PC-9 (cell line): ENCODE measurements at regions not wholly inside any gene's neighbourhood (a gene's known extent, or its start where the extent isn't known, plus 50 kb on each side); places are given as distances from the start of the nearest gene placed in this dataset.

Source experiments
- BruUV-seq: library from RNA; stranded (reverse); fragments of 400-500 nt; replicated peaks from 2 replicates; lab custom pipeline; 2021; lab: Mats Ljungman, UMichigan
- CTCF ChIA-PET: fragments of 300-600 bp; sonication (Branson Sonifier 250); formaldehyde crosslinking; loops from one replicate; lab custom pipeline; 2022; ENCODE audit warnings: antibody characterized with exemption; lab: Charles Lee
- POLR2A ChIA-PET: fragments of 300-600 bp; sonication (Branson Sonifier 250); formaldehyde crosslinking; loops from one replicate; lab custom pipeline; 2022; ENCODE audit warnings: antibody characterized with exemption; ENCODE audit not compliant: unreplicated experiment; lab: Charles Lee
- DNase-seq, 2 experiments: peaks; one replicate each; pipeline versions ENCODE4 v3.0.0 to v3.0.0-alpha.2; 2015 to 2022; ENCODE audit warnings: mixed read lengths in 1 of 2
- H2AFZ ChIP-seq: fragments of 200-600 bp; sonication (generic); 2 replicates; pipeline ENCODE4 v1.8.1; 2017; ENCODE audit warnings: antibody characterized with exemption
- H3F3A ChIP-seq: fragments of 200-600 bp; sonication (generic); 2 replicates; pipeline ENCODE4 v1.8.1; 2017; ENCODE audit warnings: antibody characterized with exemption, mild to moderate bottlenecking, low read depth; ENCODE audit not compliant: insufficient read depth
- H3K27ac ChIP-seq: fragments of 200-600 bp; sonication (generic); 2 replicates; pipeline ENCODE4 v1.6.1; 2016; ENCODE audit warnings: mixed run types
- H3K27me3 ChIP-seq: fragments of 200-600 bp; sonication (generic); 2 replicates; pipeline ENCODE4 v1.6.1; 2016; ENCODE audit warnings: low read depth, mixed run types; ENCODE audit not compliant: insufficient read depth
- H3K36me3 ChIP-seq: fragments of 200-600 bp; sonication (generic); 2 replicates; pipeline ENCODE4 v1.6.1; 2016; ENCODE audit warnings: low read depth, mixed run types
- H3K4me1 ChIP-seq: fragments of 200-600 bp; sonication (generic); replicated peaks from 2 replicates; pipeline ENCODE4 v1.6.1; 2016; ENCODE audit warnings: mixed run types; ENCODE audit not compliant: insufficient read depth
- H3K4me2 ChIP-seq: fragments of 200-600 bp; sonication (generic); 2 replicates; pipeline ENCODE4 v1.6.1; 2017; ENCODE audit warnings: mixed run types
- H3K4me3 ChIP-seq: fragments of 200-600 bp; sonication (generic); 2 replicates; pipeline ENCODE4 v1.6.1; 2016; ENCODE audit warnings: mixed run types
- H3K79me2 ChIP-seq: fragments of 200-600 bp; sonication (generic); 2 replicates; pipeline ENCODE4 v1.6.1; 2017; ENCODE audit warnings: low read depth, mixed run types
- H3K9me2 ChIP-seq: fragments of 200-600 bp; sonication (generic); 2 replicates; pipeline ENCODE4 v1.8.1; 2017; ENCODE audit warnings: mild to moderate bottlenecking; ENCODE audit not compliant: insufficient read depth
- H3K9me3 ChIP-seq: fragments of 200-600 bp; sonication (generic); 2 replicates; pipeline ENCODE4 v1.8.1; 2016; ENCODE audit warnings: low read depth; ENCODE audit not compliant: insufficient read depth
- H4K20me1 ChIP-seq: fragments of 200-600 bp; sonication (generic); 2 replicates; pipeline ENCODE4 v1.8.1; 2017; ENCODE audit not compliant: insufficient read depth
- EZH2 ChIP-seq: fragments of 200-600 bp; sonication (generic); IDR thresholded peaks from 2 replicates; pipeline ENCODE4 v1.8.0; 2017; ENCODE audit warnings: antibody characterized with exemption, low read depth
- intact Hi-C: fragments of 100-400 bp; cut with micrococcal nuclease; formaldehyde crosslinking; loops from one replicate; pipeline ENCODE4 v1.10.0; 2022; ENCODE audit not compliant: unreplicated experiment
- TF ChIP-seq, protein P1 (sequence below): fragments of 200-600 bp; sonication (generic); conservative IDR thresholded peaks from 2 replicates; pipeline ENCODE4 v1.6.1; 2017; ENCODE audit warnings: mixed run types, antibody characterized with exemption, mild to moderate bottlenecking, moderate library complexity

DNA sequence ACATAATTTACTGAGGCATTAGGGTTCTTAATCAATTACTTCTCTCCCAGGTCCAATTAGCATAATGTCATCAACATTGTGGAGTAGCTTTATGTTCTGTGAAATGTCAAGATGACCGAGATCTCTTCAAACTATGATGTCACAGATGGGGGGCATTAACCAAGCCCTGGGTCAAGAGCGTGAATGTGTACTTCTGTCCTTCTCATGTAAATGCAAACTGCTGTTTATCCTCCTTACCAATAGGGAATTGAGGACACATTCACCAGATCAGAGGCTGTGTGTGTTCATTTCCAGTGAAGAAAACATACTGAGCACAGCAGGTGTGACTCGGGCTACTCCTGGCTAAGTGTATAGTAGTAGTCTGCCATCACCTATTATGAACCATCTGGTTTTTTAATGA, 177.9 kb downstream of the MINAR1 start:
- Histone ChIP-seq H3K9me3 (0 out of 2 replicates have a peak, but pooled peaks cover 4% of the 10 kb centered on the region), H3K79me2 (no peaks in the 10 kb centered on the region), H3K4me2 (no peak overlapping the region), H3K27ac (no peak overlapping the region), H3F3A (no peaks in the 10 kb centered on the region), H2AFZ (no peak overlapping the region), H3K4me1 (no peaks in the 10 kb centered on the region), H4K20me1 (no peaks in the 10 kb centered on the region), H3K27me3 (peaks cover 78% of the 10 kb centered on the region), H3K9me2 (no peaks in the 10 kb centered on the region), H3K4me3 (no peak overlapping the region), H3K36me3 (no peaks in the 10 kb centered on the region)
- TF ChIP-seq EZH2: no peak
- TF ChIP-seq, protein P1, sequence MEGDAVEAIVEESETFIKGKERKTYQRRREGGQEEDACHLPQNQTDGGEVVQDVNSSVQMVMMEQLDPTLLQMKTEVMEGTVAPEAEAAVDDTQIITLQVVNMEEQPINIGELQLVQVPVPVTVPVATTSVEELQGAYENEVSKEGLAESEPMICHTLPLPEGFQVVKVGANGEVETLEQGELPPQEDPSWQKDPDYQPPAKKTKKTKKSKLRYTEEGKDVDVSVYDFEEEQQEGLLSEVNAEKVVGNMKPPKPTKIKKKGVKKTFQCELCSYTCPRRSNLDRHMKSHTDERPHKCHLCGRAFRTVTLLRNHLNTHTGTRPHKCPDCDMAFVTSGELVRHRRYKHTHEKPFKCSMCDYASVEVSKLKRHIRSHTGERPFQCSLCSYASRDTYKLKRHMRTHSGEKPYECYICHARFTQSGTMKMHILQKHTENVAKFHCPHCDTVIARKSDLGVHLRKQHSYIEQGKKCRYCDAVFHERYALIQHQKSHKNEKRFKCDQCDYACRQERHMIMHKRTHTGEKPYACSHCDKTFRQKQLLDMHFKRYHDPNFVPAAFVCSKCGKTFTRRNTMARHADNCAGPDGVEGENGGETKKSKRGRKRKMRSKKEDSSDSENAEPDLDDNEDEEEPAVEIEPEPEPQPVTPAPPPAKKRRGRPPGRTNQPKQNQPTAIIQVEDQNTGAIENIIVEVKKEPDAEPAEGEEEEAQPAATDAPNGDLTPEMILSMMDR: no peak
- CTCF ChIA-PET: no interaction called here
- no TSS peak for BruUV-seq
- DNase-seq: no peak
- intact Hi-C loops: no loop called here
- POLR2A ChIA-PET: no interaction called here

DNA sequence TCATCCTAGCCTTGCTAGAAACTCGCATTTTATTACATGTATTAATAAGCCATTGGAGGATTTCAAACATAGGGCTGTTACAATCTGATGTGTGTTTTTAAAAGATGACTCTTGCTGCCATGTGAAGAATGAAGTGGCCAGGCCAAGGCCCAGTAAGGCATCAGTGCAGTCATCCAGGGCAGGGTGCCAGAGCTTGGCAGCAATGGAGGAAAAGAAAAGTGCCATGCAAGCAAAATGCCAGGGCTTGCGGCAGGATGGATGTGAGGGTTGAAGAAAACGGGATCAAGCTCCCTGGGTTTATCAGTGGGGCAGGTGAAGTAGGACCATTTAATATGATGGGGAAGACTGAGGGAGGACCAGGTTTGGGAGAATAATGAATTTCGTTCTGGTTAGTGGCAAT, 183.6 kb downstream of the MINAR1 start:
- H3K27ac ChIP-seq: no peak overlapping the region
- DNase-seq: no peak
- ChIA-PET POLR2A (no interaction called here), CTCF (no interaction called here)
- no peaks in the 10 kb centered on the region for H3K4me1 ChIP-seq
- H3K36me3 ChIP-seq: no peaks in the 10 kb centered on the region
- peaks cover 33% of the 10 kb centered on the region for H3K27me3 ChIP-seq
- intact Hi-C loops: no loop called here
- no peak overlapping the region for H3K4me2 ChIP-seq
- TF ChIP-seq EZH2: no peak
- TF ChIP-seq, protein P1: no peak
- H3K9me3 ChIP-seq: 0 out of 2 replicates have a peak, but pooled peaks cover 2% of the 10 kb centered on the region
- H3F3A ChIP-seq: no peaks in the 10 kb centered on the region
- no peak overlapping the region for H3K4me3 ChIP-seq
- no peaks in the 10 kb centered on the region for H3K9me2 ChIP-seq
- H4K20me1 ChIP-seq: no peaks in the 10 kb centered on the region
- BruUV-seq: no TSS peak
- no peaks in the 10 kb centered on the region for H3K79me2 ChIP-seq
- no peak overlapping the region for H2AFZ ChIP-seq

GRCh38 chr15:79617071-79617470, 184.9 kb downstream of the MINAR1 start:
- no peaks in the 10 kb centered on the region for H4K20me1 ChIP-seq
- POLR2A ChIA-PET: interaction anchor here (0.6 kb wide), 2 partner anchors 26 to 514 kb away, joined by 4 to 9 read pairs; no protein-coding TSS in a partner anchor
- no peak overlapping the region for H3K4me3 ChIP-seq
- H3K9me2 ChIP-seq: no peaks in the 10 kb centered on the region
- H3K4me2 ChIP-seq: no peak overlapping the region
- H3K4me1 ChIP-seq: no peaks in the 10 kb centered on the region
- no peaks in the 10 kb centered on the region for H3F3A ChIP-seq
- no peak overlapping the region for H2AFZ ChIP-seq
- no peak for TF ChIP-seq EZH2
- TF ChIP-seq, protein P1: no peak
- H3K27me3 ChIP-seq: peaks cover 28% of the 10 kb centered on the region
- CTCF ChIA-PET: no interaction called here
- H3K9me3 ChIP-seq: no peaks in the 10 kb centered on the region
- BruUV-seq: no TSS peak
- H3K36me3 ChIP-seq: no peaks in the 10 kb centered on the region
- intact Hi-C loops: no loop called here
- DNase-seq: no peak
- H3K79me2 ChIP-seq: no peaks in the 10 kb centered on the region
- no peak overlapping the region for H3K27ac ChIP-seq
